NK-92 (cell line): ENCODE measurements at regions not wholly inside any gene's neighbourhood (a gene's known extent, or its start where the extent isn't known, plus 50 kb on each side); places are given as distances from the start of the nearest gene placed in this dataset.

ENCODE experiments used
- DNase-seq: peaks from one replicate; lab custom pipeline; 2025; ENCODE audit not compliant: unreplicated experiment; lab: John Stamatoyannopoulos, UW

- no peak for DNase-seq
These were observed 179.2 kb upstream of the TNFAIP3 start for GRCh38 chr6:137687818-137688217.

DNA sequence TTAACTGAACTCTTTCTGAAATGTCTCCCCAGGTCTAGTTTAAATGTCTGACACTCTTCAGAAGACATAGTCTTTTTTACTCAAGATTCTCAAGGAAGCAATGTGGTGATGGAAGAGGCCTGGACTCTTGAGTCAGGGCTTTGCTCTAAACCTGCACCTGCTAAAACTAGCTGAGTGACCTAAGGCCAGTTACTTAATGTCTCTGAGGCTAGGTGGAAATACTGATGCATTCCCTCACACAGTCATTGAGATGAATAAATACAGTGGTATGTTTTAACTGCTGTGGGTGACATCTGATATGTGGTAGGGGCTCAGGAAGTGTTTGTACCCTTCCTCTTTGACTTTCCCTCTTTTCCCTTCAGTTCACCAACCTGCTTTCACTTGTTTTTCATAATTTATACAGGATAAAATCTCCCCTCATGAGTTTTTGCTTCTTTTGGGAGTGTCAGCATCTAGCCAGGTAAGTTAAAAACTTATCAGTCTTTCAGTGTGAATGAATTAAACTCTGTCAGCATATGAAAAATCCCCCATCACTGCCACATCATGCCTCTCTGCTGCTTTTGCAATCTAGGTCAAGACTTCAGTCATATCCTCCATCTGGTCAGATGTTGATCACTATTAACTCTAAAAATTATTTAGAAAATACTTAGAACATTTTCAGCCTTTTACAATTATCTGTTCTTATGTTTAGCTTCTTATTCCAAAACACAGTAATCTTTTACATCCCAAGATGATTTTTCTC is 178.7 kb upstream of the TNFAIP3 start:
- DNase-seq: no peak

DNA sequence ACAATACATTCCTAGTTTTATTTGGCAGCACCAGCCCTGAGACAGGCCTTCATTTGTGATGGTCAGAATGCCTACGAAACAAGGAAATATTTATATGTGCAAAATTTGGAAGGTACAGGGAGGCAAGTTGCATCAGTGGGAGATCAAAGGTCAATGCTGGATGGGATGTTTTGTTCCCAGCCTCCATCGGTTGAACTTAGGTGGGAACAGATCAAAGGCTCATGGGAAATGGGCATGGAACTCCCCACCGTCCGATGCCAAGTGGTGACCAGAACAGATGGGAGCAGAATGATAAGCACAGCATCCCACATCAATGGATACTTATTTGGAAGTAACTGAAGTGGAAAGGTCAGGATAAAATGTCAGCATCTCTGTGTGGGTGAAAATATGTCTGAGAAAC is 177.7 kb upstream of the TNFAIP3 start:
- no peak for DNase-seq

DNA sequence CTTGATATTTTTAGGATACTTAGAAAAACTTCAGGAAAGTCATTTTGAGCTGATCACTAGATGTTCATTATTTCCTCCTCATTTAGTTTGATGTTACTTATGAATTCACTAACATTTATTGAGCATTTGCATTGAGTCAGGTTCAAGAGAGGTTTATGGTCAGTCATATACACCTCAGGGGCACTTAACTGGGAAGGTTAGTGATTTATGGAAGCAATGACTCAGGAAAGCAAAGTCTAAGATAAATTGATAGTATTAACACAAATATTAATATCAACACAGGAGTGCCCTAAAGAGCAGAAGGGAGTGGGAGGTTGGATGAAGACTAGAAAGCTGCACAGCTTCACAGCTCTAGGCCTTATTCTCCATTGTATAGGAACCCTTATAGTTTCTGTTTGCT is 177.0 kb upstream of the TNFAIP3 start:
- DNase-seq: no peak

- no peak for DNase-seq
These were observed 176.3 kb upstream of the TNFAIP3 start for GRCh38 chr6:137690721-137691120.

- no peak for DNase-seq
These were observed 174.8 kb upstream of the TNFAIP3 start for GRCh38 chr6:137692308-137692707.

GRCh38 chr6:137692806-137693205 is 174.3 kb upstream of the TNFAIP3 start:
- no peak for DNase-seq

DNA sequence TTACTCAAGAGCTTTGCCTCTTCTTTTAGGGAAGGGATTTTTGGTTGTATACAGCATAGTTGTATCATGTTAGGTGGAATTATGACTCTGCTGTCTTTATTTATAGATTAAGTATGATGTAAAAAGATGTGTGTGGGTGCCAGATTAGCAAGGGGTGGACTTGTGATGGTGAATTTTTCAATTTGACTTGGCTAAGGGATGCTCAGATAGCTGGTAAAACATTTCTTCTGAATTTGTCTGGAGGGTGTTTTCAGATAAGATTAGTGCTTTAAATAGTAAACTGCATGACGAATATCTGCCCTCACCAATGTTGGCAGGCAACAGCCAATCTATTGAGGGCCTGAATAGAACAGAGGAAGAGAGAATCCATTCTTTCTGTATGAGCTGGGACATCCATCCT is 173.3 kb upstream of the TNFAIP3 start:
- no peak for DNase-seq

DNA sequence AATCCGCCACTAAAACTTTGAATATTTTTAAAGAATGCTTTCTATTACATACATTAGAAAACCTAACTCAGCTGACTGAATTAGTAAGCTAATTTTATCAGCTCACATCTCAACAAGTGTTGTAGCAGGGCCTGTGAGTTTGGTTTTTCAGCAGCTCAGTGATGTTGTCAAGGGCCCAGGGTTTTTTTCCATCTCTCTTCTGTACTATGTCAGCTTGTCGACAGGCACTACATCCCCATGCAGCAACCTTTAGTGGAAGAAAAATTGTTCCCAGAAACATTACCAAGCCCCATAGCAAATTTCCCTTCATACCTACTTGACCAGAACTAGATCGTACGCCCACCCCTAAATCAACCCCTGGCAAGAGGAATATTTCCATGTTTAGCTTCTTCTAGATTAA is 170.3 kb upstream of the TNFAIP3 start:
- DNase-seq: no peak

DNA sequence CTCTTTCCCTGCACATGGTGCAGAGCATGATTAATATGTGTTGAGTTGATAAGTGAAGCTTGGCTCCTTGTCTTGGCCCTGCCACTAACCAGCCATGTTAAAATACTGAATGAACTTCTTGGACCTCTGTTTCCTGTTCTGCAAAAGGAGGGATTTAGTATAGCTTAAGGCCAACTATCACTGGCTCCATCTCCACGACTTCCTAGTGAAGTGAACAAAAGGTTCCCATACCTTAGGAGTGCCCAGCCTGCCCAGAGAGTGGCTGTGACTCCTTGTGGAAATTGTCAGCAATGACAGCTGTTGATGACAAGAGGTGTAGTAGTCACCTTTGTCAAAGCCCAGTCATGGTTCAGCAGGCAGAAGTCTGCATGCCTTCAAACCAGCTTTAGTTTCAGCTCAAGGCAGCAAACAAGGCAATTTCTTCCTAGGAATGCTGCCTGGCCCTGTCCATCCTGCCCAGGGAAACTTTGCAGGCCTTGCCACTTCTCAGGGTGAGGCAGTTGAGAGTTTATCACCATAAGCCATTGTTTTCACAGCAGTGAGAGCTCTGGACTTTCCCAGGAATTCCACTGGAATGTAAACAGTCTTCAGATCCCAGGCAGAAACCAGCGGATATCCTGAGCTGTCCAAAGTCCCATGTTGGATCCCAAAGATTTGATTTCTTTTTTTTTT is 169.7 kb upstream of the TNFAIP3 start:
- DNase-seq: no peak

DNA sequence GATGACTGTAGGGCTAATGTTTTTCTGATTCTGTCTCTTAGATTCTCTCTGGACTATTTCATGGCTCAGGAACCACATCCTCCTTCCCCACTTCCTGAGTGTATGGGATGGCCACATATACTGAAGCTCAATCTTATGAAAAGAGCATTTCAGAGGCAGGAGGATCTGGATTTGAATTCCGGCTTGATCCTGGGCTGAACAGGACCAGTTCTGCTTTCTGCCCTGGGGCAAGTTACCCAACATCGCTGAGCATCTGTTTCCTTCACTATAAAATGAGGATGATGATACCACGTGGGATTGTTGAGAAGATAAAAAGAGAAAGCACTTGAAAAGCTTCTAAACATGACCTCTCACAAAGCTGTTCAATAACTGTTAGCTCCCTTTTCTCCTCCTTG is 168.4 kb upstream of the TNFAIP3 start:
- DNase-seq: no peak

DNA sequence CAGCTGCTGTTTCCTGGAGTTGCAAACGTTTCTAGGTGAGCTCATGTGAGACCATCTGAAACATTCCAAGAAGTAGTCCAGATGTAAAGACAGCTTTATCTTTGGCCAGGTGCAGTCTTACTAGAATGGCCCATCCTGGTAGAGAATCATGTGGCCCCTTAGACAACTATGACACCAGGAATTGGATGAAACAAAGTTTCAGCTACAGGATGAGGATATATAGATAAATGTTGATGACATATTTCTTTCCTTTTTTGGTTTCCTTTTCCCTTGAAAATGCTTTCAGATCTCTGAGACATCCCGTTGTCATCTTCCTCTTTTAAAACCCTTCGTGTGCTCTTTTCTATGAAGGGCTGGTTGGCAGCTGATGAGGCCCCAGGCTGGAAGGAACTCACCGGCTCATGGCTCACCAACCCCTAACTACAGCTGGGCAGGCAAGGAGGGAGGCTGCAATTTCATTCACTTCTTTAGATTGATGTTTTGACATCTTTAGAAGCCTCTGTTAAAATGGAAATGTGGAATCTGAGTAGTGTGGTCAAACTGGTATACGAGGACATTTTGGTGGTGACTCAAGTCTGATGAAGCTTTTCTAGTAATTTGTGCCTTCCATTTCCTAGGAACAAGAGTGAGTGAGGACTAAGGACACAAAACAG is 167.9 kb upstream of the TNFAIP3 start:
- DNase-seq: no peak

GRCh38 chr6:137700161-137700560 is 166.9 kb upstream of the TNFAIP3 start:
- DNase-seq: no peak

GRCh38 chr6:137700751-137701477 is 166.1 kb upstream of the TNFAIP3 start:
- no peak for DNase-seq

GRCh38 chr6:137701942-137702341 is 165.1 kb upstream of the TNFAIP3 start:
- no peak for DNase-seq

GRCh38 chr6:137702791-137703424 is 164.2 kb upstream of the TNFAIP3 start:
- DNase-seq: no peak

- no peak for DNase-seq
These were observed 162.3 kb upstream of the TNFAIP3 start for GRCh38 chr6:137704802-137705159.

- DNase-seq: no peak
These were observed 161.6 kb upstream of the TNFAIP3 start for GRCh38 chr6:137705160-137706082.

DNA sequence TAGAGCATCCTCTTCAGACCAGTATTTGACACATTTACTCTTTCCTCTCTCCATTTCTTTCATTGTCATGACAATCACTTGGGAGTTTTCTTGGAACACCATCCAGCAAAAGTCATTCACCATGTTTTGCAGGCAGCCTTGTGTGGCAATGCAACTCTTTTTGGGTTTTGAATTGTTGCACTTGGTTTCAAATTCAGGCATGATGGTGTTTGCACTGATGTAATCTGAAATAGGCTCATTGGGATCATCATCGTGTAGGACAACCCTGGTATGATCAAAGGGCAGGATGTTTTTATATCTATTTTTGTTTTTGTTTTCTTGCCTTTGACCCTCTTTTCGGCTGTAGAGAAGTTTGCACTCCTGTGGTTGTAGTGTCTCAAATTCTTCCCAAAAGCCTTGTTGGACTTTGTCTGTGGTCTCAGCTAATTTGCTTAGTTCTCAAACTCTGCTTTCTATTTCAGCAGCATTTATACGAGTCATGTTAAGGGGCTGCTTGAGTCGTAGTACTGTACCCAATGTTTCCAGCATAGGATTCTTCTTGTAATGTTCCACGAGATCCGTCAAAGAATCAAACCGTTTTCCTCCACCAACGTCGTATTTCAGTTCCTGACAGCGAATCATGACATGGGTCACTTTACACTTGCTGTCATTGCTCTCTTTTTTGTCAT is 160.8 kb upstream of the TNFAIP3 start:
- no peak for DNase-seq
